ENCODE measurements at regions not wholly inside any gene's neighbourhood (a gene's known extent, or its start where the extent isn't known, plus 50 kb on each side); places are given as distances from the start of the nearest gene placed in this dataset.
"Not testable (repeated sequence)": the region's sequence is repeated elsewhere in the genome, so short reads cannot be mapped to it uniquely, and the experiment has no call there.

- H3K27me3 Mint-ChIP-seq (ENCODE audit: low read depth): no peaks in the 10 kb centered on the region
- no peak overlapping the region for H3K27ac Mint-ChIP-seq
- no peaks in the 10 kb centered on the region for H3K36me3 Mint-ChIP-seq (ENCODE audit: low read depth)
- no peak for DNase-seq (ENCODE audit: low spot score)
- no peak overlapping the region for H3K4me3 Mint-ChIP-seq
- H3K9me3 Mint-ChIP-seq: no peaks in the 10 kb centered on the region
- H3K4me1 Mint-ChIP-seq (ENCODE audit: low read depth): no peaks in the 10 kb centered on the region
Measured at GRCh38 chr10:130507461-130507860, 371.3 kb downstream of the GLRX3 start.

DNA sequence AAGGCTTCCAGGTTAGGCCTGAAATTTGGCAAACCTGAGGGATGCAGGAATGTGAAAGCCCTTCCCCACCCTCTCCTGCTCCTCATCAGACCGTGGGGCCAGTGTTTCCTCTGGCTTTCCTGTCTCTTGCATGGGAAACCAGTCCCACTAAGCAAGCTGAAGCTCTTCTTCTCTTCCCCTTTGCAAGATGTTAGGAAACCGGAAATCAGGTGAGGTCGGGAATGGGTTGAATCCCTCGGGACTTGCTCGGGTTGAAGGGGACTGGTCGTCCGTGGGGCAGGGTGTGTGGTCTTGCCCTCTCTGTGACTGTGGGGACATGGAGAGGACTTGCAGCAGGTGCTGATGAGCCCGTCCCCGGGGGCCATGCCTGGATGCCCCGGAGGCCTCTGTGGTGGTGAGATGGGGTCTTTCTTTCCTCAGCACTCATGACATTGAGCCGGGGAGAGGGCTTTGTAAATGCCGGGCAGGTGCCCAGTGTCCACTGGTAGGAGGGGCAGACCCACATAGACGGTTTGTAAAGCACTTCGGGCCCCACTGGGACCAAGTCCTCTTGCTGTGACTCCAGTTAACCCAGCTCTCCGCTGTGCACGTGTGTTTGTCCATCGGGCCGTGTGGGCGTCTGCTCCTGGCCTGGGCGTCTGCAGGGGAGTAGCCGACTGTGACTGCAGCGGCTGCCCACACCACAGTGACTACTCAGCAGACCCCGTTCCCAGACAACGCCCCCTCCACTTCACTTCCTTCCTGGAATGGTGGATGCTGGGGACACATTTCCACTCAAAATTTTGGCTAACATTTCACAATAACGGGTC is 373.9 kb downstream of the GLRX3 start:
- no peaks in the 10 kb centered on the region for H3K27me3 Mint-ChIP-seq (ENCODE audit: low read depth)
- no peaks in the 10 kb centered on the region for H3K9me3 Mint-ChIP-seq
- H3K4me1 Mint-ChIP-seq (ENCODE audit: low read depth): no peaks in the 10 kb centered on the region
- no peak overlapping the region for H3K27ac Mint-ChIP-seq
- H3K4me3 Mint-ChIP-seq: no peak overlapping the region
- DNase-seq (ENCODE audit: low spot score): no peak
- H3K36me3 Mint-ChIP-seq (ENCODE audit: low read depth): no peaks in the 10 kb centered on the region

DNA sequence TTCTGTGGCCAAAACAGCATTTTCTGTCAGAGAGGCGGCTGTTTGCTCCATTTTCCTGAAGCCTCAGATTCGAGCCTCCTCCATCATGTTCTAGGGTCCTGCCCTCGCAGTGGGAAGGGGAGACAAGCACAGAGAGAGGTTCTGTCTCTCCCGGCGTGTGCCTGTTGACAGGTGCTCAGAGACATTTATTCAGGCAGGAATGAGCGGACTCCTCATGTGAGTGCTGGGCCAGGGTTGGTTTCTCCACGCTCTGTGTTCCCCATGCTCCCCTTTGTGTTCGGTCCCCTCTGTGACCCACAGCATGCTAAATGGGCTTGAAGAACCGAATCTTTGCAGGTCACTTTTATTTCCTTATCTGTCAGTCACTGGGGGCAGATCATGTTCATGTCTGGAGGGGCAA is 374.6 kb downstream of the GLRX3 start:
- Mint-ChIP-seq H3K27me3 (ENCODE audit: low read depth) (no peaks in the 10 kb centered on the region), H3K27ac (no peak overlapping the region), H3K4me1 (ENCODE audit: low read depth) (no peaks in the 10 kb centered on the region), H3K9me3 (no peaks in the 10 kb centered on the region), H3K4me3 (no peak overlapping the region), H3K36me3 (ENCODE audit: low read depth) (no peaks in the 10 kb centered on the region)
- no peak for DNase-seq (ENCODE audit: low spot score)

GRCh38 chr10:130511766-130512165 is 375.6 kb downstream of the GLRX3 start:
- Mint-ChIP-seq H3K4me1 (ENCODE audit: low read depth) (no peaks in the 10 kb centered on the region), H3K9me3 (no peaks in the 10 kb centered on the region), H3K36me3 (ENCODE audit: low read depth) (no peaks in the 10 kb centered on the region), H3K27ac (no peak overlapping the region), H3K4me3 (no peak overlapping the region), H3K27me3 (ENCODE audit: low read depth) (no peaks in the 10 kb centered on the region)
- no peak for DNase-seq (ENCODE audit: low spot score)

GRCh38 chr10:130512936-130513335 is 376.7 kb downstream of the GLRX3 start:
- Mint-ChIP-seq H3K36me3 (ENCODE audit: low read depth) (no peaks in the 10 kb centered on the region), H3K4me1 (ENCODE audit: low read depth) (no peaks in the 10 kb centered on the region), H3K9me3 (peaks cover 4% of the 10 kb centered on the region), H3K27me3 (ENCODE audit: low read depth) (no peaks in the 10 kb centered on the region), H3K4me3 (no peak overlapping the region), H3K27ac (no peak overlapping the region)
- no peak for DNase-seq (ENCODE audit: low spot score)

GRCh38 chr10:130513686-130514476 is 377.7 kb downstream of the GLRX3 start:
- DNase-seq (ENCODE audit: low spot score): no peak
- Mint-ChIP-seq H3K27ac (no peak overlapping the region), H3K36me3 (ENCODE audit: low read depth) (no peaks in the 10 kb centered on the region), H3K27me3 (ENCODE audit: low read depth) (no peaks in the 10 kb centered on the region), H3K4me1 (ENCODE audit: low read depth) (no peaks in the 10 kb centered on the region), H3K4me3 (no peak overlapping the region), H3K9me3 (peaks cover 4% of the 10 kb centered on the region)

GRCh38 chr10:130515670-130516069 is 379.5 kb downstream of the GLRX3 start:
- DNase-seq (ENCODE audit: low spot score): no peak
- H3K9me3 Mint-ChIP-seq: peaks cover 10% of the 10 kb centered on the region
- no peak overlapping the region for H3K27ac Mint-ChIP-seq
- H3K4me1 Mint-ChIP-seq (ENCODE audit: low read depth): no peaks in the 10 kb centered on the region
- H3K27me3 Mint-ChIP-seq (ENCODE audit: low read depth): no peaks in the 10 kb centered on the region
- H3K36me3 Mint-ChIP-seq (ENCODE audit: low read depth): no peaks in the 10 kb centered on the region
- no peak overlapping the region for H3K4me3 Mint-ChIP-seq

GRCh38 chr10:130516141-130516735 is 380.0 kb downstream of the GLRX3 start:
- peaks cover 10% of the 10 kb centered on the region for H3K9me3 Mint-ChIP-seq
- H3K27ac Mint-ChIP-seq: no peak overlapping the region
- no peaks in the 10 kb centered on the region for H3K4me1 Mint-ChIP-seq (ENCODE audit: low read depth)
- no peaks in the 10 kb centered on the region for H3K36me3 Mint-ChIP-seq (ENCODE audit: low read depth)
- no peak for DNase-seq (ENCODE audit: low spot score)
- no peak overlapping the region for H3K4me3 Mint-ChIP-seq
- no peaks in the 10 kb centered on the region for H3K27me3 Mint-ChIP-seq (ENCODE audit: low read depth)

DNA sequence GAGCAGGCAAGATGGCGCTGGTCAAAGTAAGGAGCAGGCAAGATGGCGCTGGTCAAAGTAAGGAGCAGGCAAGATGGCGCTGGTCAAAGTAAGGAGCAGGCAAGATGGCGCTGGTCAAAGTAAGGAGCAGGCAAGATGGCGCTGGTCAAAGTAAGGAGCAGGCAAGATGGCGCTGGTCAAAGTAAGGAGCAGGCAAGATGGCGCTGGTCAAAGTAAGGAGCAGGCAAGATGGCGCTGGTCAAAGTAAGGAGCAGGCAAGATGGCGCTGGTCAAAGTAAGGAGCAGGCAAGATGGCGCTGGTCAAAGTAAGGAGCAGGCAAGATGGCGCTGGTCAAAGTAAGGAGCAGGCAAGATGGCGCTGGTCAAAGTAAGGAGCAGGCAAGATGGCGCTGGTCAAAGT is 382.7 kb downstream of the GLRX3 start:
- H3K27ac Mint-ChIP-seq; H3K4me3 Mint-ChIP-seq; H3K36me3 Mint-ChIP-seq (ENCODE audit: low read depth); H3K27me3 Mint-ChIP-seq (ENCODE audit: low read depth); H3K4me1 Mint-ChIP-seq (ENCODE audit: low read depth); DNase-seq (ENCODE audit: low spot score): not testable (repeated sequence)
- peaks cover 10% of the 10 kb centered on the region for H3K9me3 Mint-ChIP-seq

- peaks cover 10% of the 10 kb centered on the region for H3K9me3 Mint-ChIP-seq
Measured at GRCh38 chr10:130519791-130520190, 383.6 kb downstream of the GLRX3 start.

DNA sequence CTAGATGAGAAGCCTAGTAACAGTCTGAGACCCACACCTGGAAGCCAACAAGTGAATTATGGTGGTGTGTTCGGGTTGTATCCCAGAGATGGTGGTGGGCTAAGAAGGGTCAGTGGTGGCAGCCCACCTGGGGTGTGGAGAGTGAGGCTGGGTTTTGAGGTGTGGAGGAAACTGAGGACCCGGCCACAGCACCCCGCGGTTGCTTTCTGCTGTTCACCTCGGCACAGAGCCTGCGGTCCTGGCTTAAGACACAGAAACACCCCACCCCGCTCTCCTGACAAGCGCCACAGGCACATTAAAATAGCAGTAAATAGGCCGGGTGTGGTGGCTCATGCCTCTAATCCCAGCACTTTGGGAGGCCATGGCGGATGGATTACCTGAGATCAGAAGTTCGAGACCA is 395.1 kb downstream of the GLRX3 start:
- H3K9me3 Mint-ChIP-seq: no peaks in the 10 kb centered on the region
- H3K4me1 Mint-ChIP-seq (ENCODE audit: low read depth): no peaks in the 10 kb centered on the region
- no peak overlapping the region for H3K27ac Mint-ChIP-seq
- H3K4me3 Mint-ChIP-seq: no peak overlapping the region
- H3K36me3 Mint-ChIP-seq (ENCODE audit: low read depth): no peaks in the 10 kb centered on the region
- H3K27me3 Mint-ChIP-seq (ENCODE audit: low read depth): no peaks in the 10 kb centered on the region
- no peak for DNase-seq (ENCODE audit: low spot score)

More at GRCh38 chr10:130519791-130520190, 383.6 kb downstream of the GLRX3 start:
- H3K4me3 Mint-ChIP-seq: no peak overlapping the region
- DNase-seq (ENCODE audit: low spot score): no peak
- H3K36me3 Mint-ChIP-seq (ENCODE audit: low read depth): no peaks in the 10 kb centered on the region
- no peak overlapping the region for H3K27ac Mint-ChIP-seq
- H3K27me3 Mint-ChIP-seq (ENCODE audit: low read depth): no peaks in the 10 kb centered on the region
- no peaks in the 10 kb centered on the region for H3K4me1 Mint-ChIP-seq (ENCODE audit: low read depth)

DNA sequence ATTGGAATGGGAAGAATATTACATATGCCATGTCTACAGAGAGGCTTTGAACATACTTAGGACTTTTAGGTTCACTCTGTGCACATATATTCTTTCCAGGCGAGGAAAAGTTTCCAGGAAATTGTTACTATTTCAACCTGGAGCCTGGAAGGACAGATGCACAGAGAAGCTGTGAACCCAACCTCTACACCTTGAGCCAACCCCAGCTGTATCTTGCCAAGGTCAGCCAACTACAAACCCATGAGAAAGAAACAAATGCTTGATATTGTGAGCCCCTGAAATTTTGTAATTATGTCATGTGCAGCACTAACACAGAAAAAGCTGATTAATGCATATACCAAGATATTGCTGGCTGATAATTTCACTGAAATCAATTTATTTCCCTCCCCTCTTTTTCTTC is 404.9 kb downstream of the GLRX3 start:
- Mint-ChIP-seq H3K27me3 (ENCODE audit: low read depth) (no peaks in the 10 kb centered on the region), H3K36me3 (ENCODE audit: low read depth) (no peaks in the 10 kb centered on the region), H3K9me3 (peaks cover 4% of the 10 kb centered on the region), H3K27ac (no peak overlapping the region), H3K4me3 (no peak overlapping the region), H3K4me1 (ENCODE audit: low read depth) (no peaks in the 10 kb centered on the region)
- DNase-seq (ENCODE audit: low spot score): no peak

DNA sequence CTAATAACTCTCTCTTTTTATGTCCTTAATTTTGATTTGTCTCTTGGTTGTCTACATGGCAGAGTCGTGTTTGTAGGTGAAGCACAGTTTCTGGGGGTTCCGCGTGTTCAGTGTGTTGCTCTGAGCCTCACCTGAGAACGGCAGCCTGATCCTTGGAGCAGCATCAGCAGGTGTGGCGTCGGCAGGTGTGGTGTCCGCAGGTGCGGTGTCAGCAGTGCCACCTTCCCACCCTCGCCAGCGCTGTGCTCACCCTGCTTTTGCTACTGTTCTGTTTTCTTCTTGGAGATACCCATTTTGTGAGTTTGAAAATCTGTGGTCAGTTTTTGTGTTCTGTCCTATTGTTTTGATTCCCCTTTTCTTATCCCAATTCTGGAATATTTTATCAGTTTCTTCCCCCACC is 406.6 kb downstream of the GLRX3 start:
- H3K27ac Mint-ChIP-seq: no peak overlapping the region
- no peaks in the 10 kb centered on the region for H3K27me3 Mint-ChIP-seq (ENCODE audit: low read depth)
- no peaks in the 10 kb centered on the region for H3K4me1 Mint-ChIP-seq (ENCODE audit: low read depth)
- DNase-seq (ENCODE audit: low spot score): no peak
- no peaks in the 10 kb centered on the region for H3K36me3 Mint-ChIP-seq (ENCODE audit: low read depth)
- H3K4me3 Mint-ChIP-seq: no peak overlapping the region
- peaks cover 4% of the 10 kb centered on the region for H3K9me3 Mint-ChIP-seq

- no peaks in the 10 kb centered on the region for H3K36me3 Mint-ChIP-seq (ENCODE audit: low read depth)
- no peaks in the 10 kb centered on the region for H3K27me3 Mint-ChIP-seq (ENCODE audit: low read depth)
- H3K4me3 Mint-ChIP-seq: no peak overlapping the region
- no peak for DNase-seq (ENCODE audit: low spot score)
- no peak overlapping the region for H3K27ac Mint-ChIP-seq
- no peaks in the 10 kb centered on the region for H3K4me1 Mint-ChIP-seq (ENCODE audit: low read depth)
- no peaks in the 10 kb centered on the region for H3K9me3 Mint-ChIP-seq
Measured at GRCh38 chr10:130543794-130544193, 407.6 kb downstream of the GLRX3 start.
